SW 1271 (cell line): ENCODE measurements at regions not wholly inside any gene's neighbourhood (a gene's known extent, or its start where the extent isn't known, plus 50 kb on each side); places are given as distances from the start of the nearest gene placed in this dataset.
"Not testable (repeated sequence)": the region's sequence is repeated elsewhere in the genome, so short reads cannot be mapped to it uniquely, and the experiment has no call there.

Experiments used
- DNase-seq, 2 experiments: peaks; one replicate each; lab custom pipeline; 2025; lab: John Stamatoyannopoulos, UW

DNA sequence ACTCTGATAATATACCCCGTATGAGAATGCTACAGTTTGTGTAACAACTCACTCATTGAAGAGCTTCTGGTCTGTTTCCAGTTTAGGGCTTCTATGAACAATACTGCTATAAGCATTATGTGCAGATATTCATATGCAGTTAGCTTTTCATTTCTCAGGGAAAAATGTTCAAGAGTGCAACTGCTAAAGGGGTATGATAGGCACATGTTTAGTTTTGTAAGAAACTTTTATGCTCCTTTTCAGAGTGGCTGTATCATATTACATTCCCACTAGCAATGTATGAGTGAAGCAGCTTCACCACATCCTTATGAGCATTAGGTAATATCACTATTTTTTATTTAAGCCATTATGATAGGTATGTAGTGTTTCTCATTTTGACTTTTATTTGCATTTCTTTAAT lies 182.6 kb upstream of the CXCL12 start:
- no peak for DNase-seq

- DNase-seq: no peak
These were observed 184.5 kb upstream of the CXCL12 start for GRCh38 chr10:44569193-44570091.

DNA sequence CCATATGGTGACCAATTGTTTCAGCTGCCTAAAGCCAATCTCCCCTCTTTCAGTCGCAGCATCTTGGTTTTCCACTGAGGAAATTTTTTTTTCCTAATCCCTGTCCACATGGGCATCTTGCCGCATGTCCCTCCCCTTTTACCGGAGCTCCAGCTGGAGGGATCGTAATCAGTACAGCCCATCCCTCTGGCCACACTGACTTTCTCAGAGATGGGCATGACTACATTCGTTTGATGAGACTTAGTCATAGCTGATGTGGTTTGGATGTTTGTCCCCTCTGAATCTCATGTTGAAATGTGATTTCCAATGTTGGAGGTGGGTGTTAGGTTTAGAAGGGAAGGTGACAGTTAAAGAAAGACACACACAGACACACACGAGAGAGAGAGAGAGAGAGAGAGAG lies 186.8 kb upstream of the CXCL12 start:
- no peak for DNase-seq

- no peak for DNase-seq
These were observed 187.2 kb upstream of the CXCL12 start for GRCh38 chr10:44572146-44572545.

- DNase-seq: no peak
These were observed 188.9 kb upstream of the CXCL12 start for GRCh38 chr10:44573821-44574220.

- DNase-seq: no peak
These were observed 189.9 kb upstream of the CXCL12 start for GRCh38 chr10:44574596-44575480.

GRCh38 chr10:44575601-44576380 lies 190.9 kb upstream of the CXCL12 start:
- no peak for DNase-seq

DNA sequence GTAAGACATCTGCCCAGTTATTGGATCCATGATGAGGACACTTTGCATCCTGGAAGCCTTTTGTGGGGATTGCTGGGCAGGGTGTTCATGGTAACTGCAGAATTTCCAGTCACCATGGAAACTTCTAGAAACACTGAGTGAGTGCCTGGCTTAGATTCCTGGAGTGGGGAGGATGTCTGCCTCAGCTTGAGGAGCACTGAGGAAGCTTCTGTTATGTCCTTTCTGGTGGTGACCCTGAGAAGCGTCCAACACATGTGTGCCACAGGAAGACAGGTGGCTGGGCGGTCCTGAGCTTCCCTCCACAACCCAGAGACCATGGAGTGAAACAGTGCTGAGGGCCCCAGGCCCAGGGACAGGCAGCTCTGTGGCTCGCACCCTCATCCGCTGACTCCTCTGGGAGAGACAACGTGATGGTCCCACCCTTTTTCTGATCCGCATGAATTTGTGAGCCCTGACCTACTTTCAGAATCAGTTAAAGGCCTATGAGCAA lies 191.8 kb upstream of the CXCL12 start:
- no peak for DNase-seq

- no peak for DNase-seq
These were observed 192.6 kb upstream of the CXCL12 start for GRCh38 chr10:44577533-44577932.

- no peak for DNase-seq
These were observed 193.4 kb upstream of the CXCL12 start for GRCh38 chr10:44578271-44578670.

DNA sequence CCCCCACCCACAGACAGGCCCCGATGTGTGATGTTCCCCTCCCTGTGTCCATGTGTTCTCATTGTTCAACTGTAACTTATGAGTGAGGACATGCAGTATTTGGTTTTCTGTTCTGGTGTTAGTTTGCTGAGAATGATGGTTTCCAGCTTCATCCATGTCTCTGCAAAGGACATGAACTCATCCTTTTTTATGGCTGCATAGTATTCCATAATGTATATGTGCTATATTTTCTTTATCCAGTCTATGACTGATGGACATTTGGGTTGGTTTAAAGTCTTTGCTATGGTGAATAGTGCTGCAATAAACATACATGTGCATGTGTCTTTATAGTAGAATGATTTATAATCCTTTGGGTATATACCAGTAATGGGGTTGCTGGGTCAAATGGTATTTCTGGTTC lies 194.1 kb upstream of the CXCL12 start:
- not testable (repeated sequence) for DNase-seq

- no peak for DNase-seq
These were observed 197.1 kb upstream of the CXCL12 start for GRCh38 chr10:44581996-44582395.

GRCh38 chr10:44587488-44588318 lies 202.8 kb upstream of the CXCL12 start:
- DNase-seq: no peak

DNA sequence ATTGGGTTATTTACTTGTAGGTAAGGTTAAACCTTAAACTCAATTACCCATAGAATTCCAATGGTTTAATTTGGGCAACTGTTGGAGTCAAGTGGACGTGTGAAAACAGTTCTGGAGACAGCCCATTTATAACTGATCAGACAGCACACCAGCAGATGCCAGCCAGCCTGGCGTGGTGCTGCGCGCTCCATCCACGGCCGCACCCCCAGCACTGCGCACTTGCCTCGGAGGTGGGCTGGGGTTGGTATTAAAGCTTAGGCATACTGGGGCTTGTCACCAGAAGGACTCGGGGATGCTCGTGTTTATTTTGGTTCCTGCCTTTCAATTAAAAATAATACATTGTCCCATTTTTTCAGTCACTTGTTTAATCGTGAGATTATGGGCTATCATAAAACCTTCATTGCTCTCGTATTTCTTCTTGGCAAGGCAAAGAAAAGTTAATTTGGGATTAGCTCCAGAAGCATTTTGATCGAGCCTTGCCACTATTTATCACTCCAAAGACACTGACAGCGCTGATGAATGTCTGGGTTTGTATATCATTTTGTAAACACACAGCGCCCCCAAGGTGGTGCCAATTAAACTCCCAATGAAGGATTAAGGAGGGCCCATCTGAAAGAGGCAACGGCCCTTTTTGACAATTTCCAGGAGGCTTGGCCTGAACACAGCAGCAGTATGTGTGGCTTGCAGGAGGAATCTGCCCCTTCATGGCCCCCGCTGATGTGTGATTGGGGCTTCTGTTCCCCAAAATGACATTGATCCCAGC lies 204.5 kb upstream of the CXCL12 start:
- DNase-seq: no peak

DNA sequence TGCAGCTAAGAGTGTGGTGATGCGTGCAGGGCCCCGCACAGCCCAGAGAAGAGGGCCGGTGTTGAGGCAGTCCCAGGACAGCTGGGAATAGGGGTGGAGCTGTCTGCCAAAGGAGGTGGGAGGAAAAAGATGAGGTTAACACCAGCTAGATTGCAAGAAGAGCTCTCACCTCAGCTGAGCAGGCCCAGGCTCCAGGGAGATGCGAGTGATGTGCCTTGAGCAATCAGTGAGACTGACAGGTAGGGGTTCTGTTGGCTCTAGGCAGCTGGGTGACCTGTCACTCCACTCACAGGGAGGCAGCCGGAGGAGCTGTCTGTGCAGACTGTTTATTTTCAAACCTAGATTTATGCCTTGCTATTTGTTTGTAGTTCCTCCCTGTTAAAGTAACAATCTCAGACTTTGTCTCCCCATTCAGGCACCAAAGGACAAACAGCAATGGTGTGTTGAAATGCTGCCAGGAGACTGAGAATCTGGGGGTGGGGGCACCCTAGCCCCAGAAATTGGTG lies 205.1 kb upstream of the CXCL12 start:
- DNase-seq: no peak

DNA sequence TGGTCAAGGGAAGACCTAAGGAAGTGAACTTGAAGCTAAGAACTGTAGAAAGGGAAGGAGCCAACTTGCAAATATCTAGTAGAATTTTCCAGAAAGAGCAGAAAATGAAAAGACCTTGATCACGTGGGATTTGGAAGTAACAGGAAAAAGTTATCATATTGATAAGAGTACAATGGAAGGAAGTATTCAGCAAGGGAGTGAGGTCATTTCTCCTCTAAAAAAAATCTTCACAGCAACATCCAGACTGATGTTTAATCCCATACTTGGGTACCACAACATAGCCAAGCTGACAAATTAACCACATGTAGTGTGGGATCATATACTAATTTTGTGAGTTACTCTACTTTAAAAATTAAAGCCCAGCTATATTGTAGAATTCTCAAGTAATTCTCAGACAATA lies 207.0 kb upstream of the CXCL12 start:
- no peak for DNase-seq

DNA sequence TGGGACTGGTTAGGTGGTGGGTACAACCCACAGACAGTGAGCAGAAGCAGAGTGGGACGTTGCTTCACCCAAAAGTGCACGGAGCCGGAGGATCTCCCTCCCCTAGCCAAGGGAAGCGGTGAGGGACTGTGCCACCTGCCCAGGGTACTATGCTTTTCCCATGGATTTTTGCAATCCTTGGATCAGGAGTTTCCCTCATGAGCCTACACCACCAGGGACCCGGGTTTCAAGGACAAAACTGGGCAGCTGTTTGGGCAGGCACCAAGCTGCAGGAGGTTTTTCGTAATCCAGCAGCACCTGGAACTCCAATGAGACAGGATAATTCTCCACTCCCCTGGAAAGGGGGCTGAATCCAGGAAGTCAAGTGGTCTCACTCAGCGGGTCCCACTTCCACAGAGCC lies 209.1 kb upstream of the CXCL12 start:
- DNase-seq: no peak

GRCh38 chr10:44607116-44607515 lies 222.2 kb upstream of the CXCL12 start:
- no peak for DNase-seq

DNA sequence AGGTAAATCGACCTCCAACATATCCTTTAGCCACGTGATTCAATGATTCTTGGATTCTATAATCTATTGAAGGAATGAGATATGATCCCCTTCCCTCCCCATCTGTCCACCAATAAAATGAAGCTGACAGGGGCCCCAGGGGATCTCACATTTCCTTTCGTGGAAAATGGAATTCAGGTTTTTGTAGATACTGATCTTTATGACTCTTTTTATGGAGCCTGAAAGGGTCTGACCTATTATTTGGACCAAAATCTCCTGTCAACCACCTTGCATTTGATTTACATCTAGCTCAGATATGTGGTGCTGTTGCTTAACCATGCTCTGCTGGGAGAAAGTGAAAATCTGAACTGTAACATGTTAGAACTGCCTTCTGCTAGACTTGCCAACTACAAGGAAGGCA lies 234.0 kb upstream of the CXCL12 start:
- DNase-seq: no peak

GRCh38 chr10:44619521-44619920 lies 234.6 kb upstream of the CXCL12 start:
- no peak for DNase-seq
